H1 (cell line): ENCODE measurements at regions not wholly inside any gene's neighbourhood (a gene's known extent, or its start where the extent isn't known, plus 50 kb on each side); places are given as distances from the start of the nearest gene placed in this dataset.

Experiments
- CTCF ChIA-PET: fragments of 300-600 bp; sonication (Branson Sonifier 250); formaldehyde crosslinking; loops from one replicate; lab custom pipeline; 2021; ENCODE audit not compliant: partially characterized antibody; lab: Charles Lee
- POLR2A ChIA-PET: fragments of 300-600 bp; sonication (Branson Sonifier 250); formaldehyde crosslinking; loops from one replicate; lab custom pipeline; 2021; ENCODE audit warnings: inconsistent platforms; ENCODE audit not compliant: partially characterized antibody; lab: Charles Lee
- DNase-seq, 2 experiments: peaks; one replicate each; pipeline versions ENCODE4 v3.0.0 to v3.0.0-alpha.2; 2010 to 2022; ENCODE audit warnings: low spot score in 2 of 2, low read depth in 1 of 2, mixed read lengths in 1 of 2
- FAIRE-seq: peaks from 2 replicates; lab custom pipeline; 2011; peaks lifted over from hg19 to GRCh38; lab: Jason Lieb, UNC
- H2AFZ ChIP-seq: 2 replicates; pipeline ENCODE4 v1.8.1; 2012; ENCODE audit warnings: low read length, inconsistent platforms
- H2AK5ac ChIP-seq: 2 replicates; pipeline ENCODE4 v1.6.1; 2013; ENCODE audit warnings: low read depth, low read length
- H2BK120ac ChIP-seq: replicated peaks from 2 replicates; pipeline ENCODE3; 2013; ENCODE audit warnings: low read depth, low read length, inconsistent platforms
- H2BK12ac ChIP-seq: 2 replicates; pipeline ENCODE4 v1.6.1; 2013; ENCODE audit warnings: low read depth, low read length
- H2BK15ac ChIP-seq: 2 replicates; pipeline ENCODE4 v1.6.1; 2013; ENCODE audit warnings: low read length
- H2BK20ac ChIP-seq: 2 replicates; pipeline ENCODE4 v1.6.1; 2013; ENCODE audit warnings: low read length
- H2BK5ac ChIP-seq: 2 replicates; pipeline ENCODE4 v1.6.1; 2013; ENCODE audit warnings: low read depth, low read length
- H3K14ac ChIP-seq: 2 replicates; pipeline ENCODE4 v1.6.1; 2013; ENCODE audit warnings: inconsistent platforms; ENCODE audit not compliant: insufficient read length
- H3K18ac ChIP-seq: 2 replicates; pipeline ENCODE4 v1.6.1; 2013; ENCODE audit warnings: low read length; ENCODE audit errors: extremely low read depth
- H3K23ac ChIP-seq: 2 replicates; pipeline ENCODE4 v1.6.1; 2013; ENCODE audit warnings: inconsistent platforms; ENCODE audit not compliant: insufficient read length
- H3K23me2 ChIP-seq: 2 replicates; pipeline ENCODE4 v1.6.1; 2013; ENCODE audit warnings: low read depth, low read length
- H3K27ac ChIP-seq: 2 replicates; pipeline ENCODE4 v1.6.1; 2011; ENCODE audit warnings: low read depth, low read length, inconsistent platforms
- H3K27me3 ChIP-seq, 4 experiments: replicated peaks in 1 of 4; 1 replicate in 1 of 4; 2 replicates in 3 of 4; pipeline versions ENCODE4 v1.6.1 to v1.8.1; 2011 to 2013; ENCODE audit warnings: low read length in 3 of 4, mild to moderate bottlenecking in 3 of 4, inconsistent platforms in 2 of 4, mixed read lengths in 2 of 4, moderate library complexity in 1 of 4; ENCODE audit not compliant: control insufficient read depth in 3 of 4, insufficient read depth in 3 of 4; ENCODE audit errors: extremely low read depth in 1 of 4
- H3K36me3 ChIP-seq, 4 experiments: 2 replicates each; pipeline versions ENCODE4 v1.6.1 to v1.8.1; 2011 to 2013; ENCODE audit warnings: mild to moderate bottlenecking in 4 of 4, low read length in 3 of 4, moderate library complexity in 2 of 4, control low read depth in 1 of 4, inconsistent platforms in 1 of 4; ENCODE audit not compliant: insufficient read depth in 4 of 4, control insufficient read depth in 2 of 4
- H3K4ac ChIP-seq: replicated peaks from 2 replicates; pipeline ENCODE3; 2013; ENCODE audit warnings: low read length, low read depth, mixed read lengths, inconsistent platforms; ENCODE audit not compliant: insufficient read length
- H3K4me1 ChIP-seq, 4 experiments: replicated peaks in 1 of 4; 1 replicate in 1 of 4; 2 replicates in 3 of 4; pipeline versions ENCODE4 v1.6.1 to v1.8.1; 2011 to 2013; ENCODE audit warnings: low read length in 3 of 4, inconsistent platforms in 2 of 4, mixed read lengths in 1 of 4; ENCODE audit not compliant: insufficient read depth in 4 of 4, control insufficient read depth in 3 of 4
- H3K4me2 ChIP-seq, 2 experiments: 2 replicates each; pipeline versions ENCODE4 v1.6.1 to v1.8.1; 2011 to 2013; ENCODE audit warnings: low read depth in 2 of 2, low read length in 2 of 2, control low read depth in 1 of 2, inconsistent platforms in 1 of 2, mild to moderate bottlenecking in 1 of 2; ENCODE audit not compliant: insufficient read depth in 1 of 2
- H3K4me3 ChIP-seq, 4 experiments: fragments of 200-600, 300-600 bp in 1 of 4; sonication (generic), shearing (Covaris generic), sonication (Bioruptor Twin) in 1 of 4; 2 replicates each; pipeline versions ENCODE4 v1.5.1 to v1.8.1; 2011 to 2016; ENCODE audit warnings: low read length in 4 of 4, low read depth in 3 of 4, control low read depth in 2 of 4, inconsistent platforms in 2 of 4, mild to moderate bottlenecking in 2 of 4, mixed read lengths in 1 of 4, moderate library complexity in 1 of 4; ENCODE audit not compliant: insufficient read depth in 2 of 4; ENCODE audit errors: extremely low read depth in 1 of 4
- H3K56ac ChIP-seq: replicated peaks from 2 replicates; pipeline ENCODE3; 2013; ENCODE audit warnings: low read depth, mild to moderate bottlenecking, mixed read lengths, low read length, inconsistent platforms; ENCODE audit not compliant: insufficient read length
- H3K79me1 ChIP-seq: 2 replicates; pipeline ENCODE4 v1.6.1; 2013; ENCODE audit warnings: low read depth, low read length, control low read depth
- H3K79me2 ChIP-seq, 2 experiments: 2 replicates each; pipeline versions ENCODE4 v1.6.1 to v1.8.1; 2012 to 2013; ENCODE audit warnings: low read length in 2 of 2, mild to moderate bottlenecking in 2 of 2, inconsistent platforms in 1 of 2; ENCODE audit not compliant: insufficient read depth in 2 of 2, control insufficient read depth in 1 of 2
- H3K9ac ChIP-seq, 4 experiments: replicated peaks in 1 of 4; 1 replicate in 1 of 4; 2 replicates in 3 of 4; pipeline versions ENCODE4 v1.6.1 to v1.8.1; 2011 to 2013; ENCODE audit warnings: low read depth in 3 of 4, low read length in 3 of 4, control low read depth in 2 of 4, mild to moderate bottlenecking in 2 of 4, moderate library complexity in 2 of 4, inconsistent platforms in 1 of 4; ENCODE audit errors: extremely low read depth in 1 of 4
- H3K9me3 ChIP-seq, 2 experiments: 2 replicates each; pipeline versions ENCODE4 v1.6.1 to v1.8.1; 2012 to 2013; ENCODE audit warnings: mild to moderate bottlenecking in 2 of 2, moderate library complexity in 2 of 2, control low read depth in 1 of 2, inconsistent platforms in 1 of 2, low read depth in 1 of 2, low read length in 1 of 2, mixed read lengths in 1 of 2; ENCODE audit not compliant: insufficient read depth in 2 of 2
- H4K20me1 ChIP-seq, 2 experiments: replicated peaks in 1 of 2; 2 replicates each; pipeline versions ENCODE3 to v1.8.1; 2011 to 2013; ENCODE audit warnings: inconsistent platforms in 2 of 2, low read length in 2 of 2, mild to moderate bottlenecking in 1 of 2; ENCODE audit not compliant: insufficient read depth in 2 of 2, control insufficient read depth in 1 of 2
- H4K5ac ChIP-seq: 2 replicates; pipeline ENCODE4 v1.6.1; 2013; ENCODE audit warnings: low read length, low read depth, mixed read lengths, inconsistent platforms; ENCODE audit not compliant: insufficient read length
- H4K8ac ChIP-seq: 2 replicates; pipeline ENCODE4 v1.8.0; 2013; ENCODE audit warnings: mild to moderate bottlenecking, moderate library complexity, low read length, inconsistent platforms; ENCODE audit not compliant: insufficient read depth; ENCODE audit errors: extremely low read depth
- H4K91ac ChIP-seq: replicated peaks from 2 replicates; pipeline ENCODE3; 2013; ENCODE audit warnings: low read length, mixed read lengths, inconsistent platforms; ENCODE audit not compliant: insufficient read length
- SIRT6 ChIP-seq: IDR thresholded peaks from one replicate; pipeline ENCODE4 v1.7.1; 2012; ENCODE audit warnings: low read length, inconsistent platforms
- WGBS, 2 experiments: shearing (Covaris generic) in 1 of 2; methylation state at CpG; one replicate each; pipeline versions ENCODE4 v1.1.6 to v1.1.7; 2013 to 2015; ENCODE audit warnings: low lambda C conversion rate in 2 of 2, mixed read lengths in 2 of 2, inconsistent platforms in 1 of 2, low coverage in 1 of 2, missing lambda C conversion rate in 1 of 2; ENCODE audit not compliant: insufficient replicate concordance in 2 of 2, insufficient coverage in 1 of 2, insufficient read length in 1 of 2; ENCODE audit errors: extremely low coverage in 1 of 2, missing lambda C conversion rate in 1 of 2; 5-methylcytosine and 5-hydroxymethylcytosine counted together
- TF ChIP-seq, protein P1 (sequence below): IDR thresholded peaks from 2 replicates; pipeline ENCODE4 v1.6.1; 2012; ENCODE audit warnings: low read length, inconsistent platforms
- TF ChIP-seq, protein P2 (sequence below): IDR thresholded peaks from 2 replicates; pipeline ENCODE4 v1.6.1; 2011; ENCODE audit warnings: low read depth, mild to moderate bottlenecking, low read length; ENCODE audit not compliant: insufficient read depth
- TF ChIP-seq, protein P3 (sequence below): IDR thresholded peaks from 2 replicates; pipeline ENCODE4 v1.6.1; 2012; ENCODE audit warnings: inconsistent platforms

DNA sequence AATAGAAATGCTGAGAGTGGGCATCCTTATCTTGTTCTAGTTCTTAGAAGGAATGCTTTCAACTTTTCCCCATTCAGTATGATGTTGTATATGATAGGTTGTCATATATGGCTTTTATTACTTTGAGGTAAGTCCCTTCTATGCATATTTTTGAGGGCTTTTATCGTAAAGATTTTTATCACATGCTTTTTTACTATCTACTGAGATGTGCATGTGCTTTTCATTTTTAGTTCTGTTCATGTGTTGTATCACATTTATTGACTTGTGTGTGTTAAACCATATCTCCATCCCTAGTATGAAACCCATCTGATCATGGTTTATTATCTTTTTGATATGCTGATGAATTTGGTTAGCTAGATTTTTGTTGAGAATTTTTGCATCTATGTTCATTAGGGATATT lies 1008.8 kb downstream of the CNTNAP5 start:
- no peak overlapping the region for H2BK20ac ChIP-seq
- H3K14ac ChIP-seq: no peak overlapping the region
- no peak for TF ChIP-seq SIRT6
- TF ChIP-seq, protein P1, sequence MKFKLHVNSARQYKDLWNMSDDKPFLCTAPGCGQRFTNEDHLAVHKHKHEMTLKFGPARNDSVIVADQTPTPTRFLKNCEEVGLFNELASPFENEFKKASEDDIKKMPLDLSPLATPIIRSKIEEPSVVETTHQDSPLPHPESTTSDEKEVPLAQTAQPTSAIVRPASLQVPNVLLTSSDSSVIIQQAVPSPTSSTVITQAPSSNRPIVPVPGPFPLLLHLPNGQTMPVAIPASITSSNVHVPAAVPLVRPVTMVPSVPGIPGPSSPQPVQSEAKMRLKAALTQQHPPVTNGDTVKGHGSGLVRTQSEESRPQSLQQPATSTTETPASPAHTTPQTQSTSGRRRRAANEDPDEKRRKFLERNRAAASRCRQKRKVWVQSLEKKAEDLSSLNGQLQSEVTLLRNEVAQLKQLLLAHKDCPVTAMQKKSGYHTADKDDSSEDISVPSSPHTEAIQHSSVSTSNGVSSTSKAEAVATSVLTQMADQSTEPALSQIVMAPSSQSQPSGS: no peak
- TF ChIP-seq, protein P2, sequence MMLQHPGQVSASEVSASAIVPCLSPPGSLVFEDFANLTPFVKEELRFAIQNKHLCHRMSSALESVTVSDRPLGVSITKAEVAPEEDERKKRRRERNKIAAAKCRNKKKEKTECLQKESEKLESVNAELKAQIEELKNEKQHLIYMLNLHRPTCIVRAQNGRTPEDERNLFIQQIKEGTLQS: no peak
- TF ChIP-seq, protein P3, sequence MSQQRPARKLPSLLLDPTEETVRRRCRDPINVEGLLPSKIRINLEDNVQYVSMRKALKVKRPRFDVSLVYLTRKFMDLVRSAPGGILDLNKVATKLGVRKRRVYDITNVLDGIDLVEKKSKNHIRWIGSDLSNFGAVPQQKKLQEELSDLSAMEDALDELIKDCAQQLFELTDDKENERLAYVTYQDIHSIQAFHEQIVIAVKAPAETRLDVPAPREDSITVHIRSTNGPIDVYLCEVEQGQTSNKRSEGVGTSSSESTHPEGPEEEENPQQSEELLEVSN: no peak
- H2AFZ ChIP-seq: no peak overlapping the region
- no peak overlapping the region for H3K27ac ChIP-seq
- FAIRE-seq (no peak), DNase-seq (no peak)
- H4K20me1 ChIP-seq: no peaks in the 10 kb centered on the region
- H3K18ac ChIP-seq: no peak overlapping the region
- ChIA-PET POLR2A (no interaction called here), CTCF (no interaction called here)
- H2BK15ac ChIP-seq: no peak overlapping the region
- WGBS, 2 experiments: 95% methylated on average over 1 of the region's 1 CpG; no CpG with 5 or more reads in 1 of the 2 experiments
- H3K79me1 ChIP-seq: no peaks in the 10 kb centered on the region
- no peak overlapping the region for H3K56ac ChIP-seq
- no peak overlapping the region for H3K4me2 ChIP-seq
- H3K79me2 ChIP-seq: no peaks in the 10 kb centered on the region
- no peak overlapping the region for H2BK120ac ChIP-seq
- H2BK12ac ChIP-seq: no peak overlapping the region
- H4K5ac ChIP-seq: no peak overlapping the region
- peaks cover 0 to 3% (median 0%) of the 10 kb centered on the region in 4 experiments; a peak in 2 of 8 replicates for H3K36me3 ChIP-seq
- H3K23ac ChIP-seq: no peak overlapping the region
- H4K8ac ChIP-seq: no peak overlapping the region
- H3K27me3 ChIP-seq: no peaks in the 10 kb centered on the region
- no peaks in the 10 kb centered on the region for H3K23me2 ChIP-seq
- H3K9ac ChIP-seq: no peak overlapping the region
- no peak overlapping the region for H3K4ac ChIP-seq
- H2BK5ac ChIP-seq: no peak overlapping the region
- H3K4me1 ChIP-seq: no peaks in the 10 kb centered on the region
- no peak overlapping the region for H4K91ac ChIP-seq
- H3K4me3 ChIP-seq: no peak overlapping the region
- no peak overlapping the region for H2AK5ac ChIP-seq
- peaks cover 0 to 5% of the 10 kb centered on the region in 2 experiments; a peak in 1 of 4 replicates for H3K9me3 ChIP-seq
